ENCODE measurements at regions not wholly inside any gene's neighbourhood (a gene's known extent, or its start where the extent isn't known, plus 50 kb on each side); places are given as distances from the start of the nearest gene placed in this dataset.

DNA sequence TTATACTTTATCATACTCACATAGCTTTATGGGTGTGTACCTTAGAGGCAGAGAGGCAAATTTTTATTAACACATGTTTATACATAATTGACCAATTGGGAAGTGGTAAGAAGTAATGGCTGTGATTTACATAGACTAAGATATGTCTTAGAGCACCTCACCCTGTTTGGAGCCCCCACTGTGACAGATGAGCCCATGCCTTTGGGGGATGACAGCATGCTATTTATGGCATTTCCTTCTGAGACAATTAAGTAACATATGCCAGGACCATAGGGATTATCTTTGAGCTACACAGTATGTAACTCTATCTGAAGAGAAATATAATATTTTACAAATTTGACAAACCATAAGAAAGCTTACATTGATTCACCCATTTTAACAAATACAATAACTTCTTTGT is 1655.3 kb upstream of the ACVR2A start:
- H3K27me3 Mint-ChIP-seq, result no peaks in the 10 kb centered on the region

GRCh38 chr2:146173934-146174333 is 1654.0 kb upstream of the ZEB2 start:
- H3K4me3 Mint-ChIP-seq (ENCODE audit: low read depth), result no peak overlapping the region
- TF ChIP-seq, protein P1, sequence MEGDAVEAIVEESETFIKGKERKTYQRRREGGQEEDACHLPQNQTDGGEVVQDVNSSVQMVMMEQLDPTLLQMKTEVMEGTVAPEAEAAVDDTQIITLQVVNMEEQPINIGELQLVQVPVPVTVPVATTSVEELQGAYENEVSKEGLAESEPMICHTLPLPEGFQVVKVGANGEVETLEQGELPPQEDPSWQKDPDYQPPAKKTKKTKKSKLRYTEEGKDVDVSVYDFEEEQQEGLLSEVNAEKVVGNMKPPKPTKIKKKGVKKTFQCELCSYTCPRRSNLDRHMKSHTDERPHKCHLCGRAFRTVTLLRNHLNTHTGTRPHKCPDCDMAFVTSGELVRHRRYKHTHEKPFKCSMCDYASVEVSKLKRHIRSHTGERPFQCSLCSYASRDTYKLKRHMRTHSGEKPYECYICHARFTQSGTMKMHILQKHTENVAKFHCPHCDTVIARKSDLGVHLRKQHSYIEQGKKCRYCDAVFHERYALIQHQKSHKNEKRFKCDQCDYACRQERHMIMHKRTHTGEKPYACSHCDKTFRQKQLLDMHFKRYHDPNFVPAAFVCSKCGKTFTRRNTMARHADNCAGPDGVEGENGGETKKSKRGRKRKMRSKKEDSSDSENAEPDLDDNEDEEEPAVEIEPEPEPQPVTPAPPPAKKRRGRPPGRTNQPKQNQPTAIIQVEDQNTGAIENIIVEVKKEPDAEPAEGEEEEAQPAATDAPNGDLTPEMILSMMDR (IDR thresholded peaks at IDR 0.05; ENCODE audit: unreplicated experiment), result no peak
- no peak for DNase-seq (ENCODE audit: low spot score, unreplicated experiment)
- no peaks in the 10 kb centered on the region for H3K27me3 Mint-ChIP-seq
- no peaks in the 10 kb centered on the region for H3K4me1 Mint-ChIP-seq (ENCODE audit: low read depth)
- peaks cover 2% of the 10 kb centered on the region for H3K36me3 Mint-ChIP-seq (ENCODE audit: insufficient read depth)
- peaks cover 27% of the 10 kb centered on the region for H3K9me3 Mint-ChIP-seq (ENCODE audit: low read depth)
- H3K27ac Mint-ChIP-seq, result no peak overlapping the region

More for the DNA sequence above, 1655.3 kb upstream of the ACVR2A start:
- no peak overlapping the region for H3K4me3 Mint-ChIP-seq (ENCODE audit: low read depth)
- H3K27ac Mint-ChIP-seq, result no peak overlapping the region
- DNase-seq (ENCODE audit: low spot score, unreplicated experiment), result no peak
- H3K36me3 Mint-ChIP-seq (ENCODE audit: insufficient read depth), result no peaks in the 10 kb centered on the region
- TF ChIP-seq, protein P1 (IDR thresholded peaks at IDR 0.05; ENCODE audit: unreplicated experiment), result no peak
- no peaks in the 10 kb centered on the region for H3K4me1 Mint-ChIP-seq (ENCODE audit: low read depth)
- no peaks in the 10 kb centered on the region for H3K9me3 Mint-ChIP-seq (ENCODE audit: low read depth)

- H3K27ac Mint-ChIP-seq, result no peak overlapping the region
- no peak overlapping the region for H3K4me3 Mint-ChIP-seq (ENCODE audit: low read depth)
- no peaks in the 10 kb centered on the region for H3K9me3 Mint-ChIP-seq (ENCODE audit: low read depth)
- no peaks in the 10 kb centered on the region for H3K27me3 Mint-ChIP-seq
- H3K36me3 Mint-ChIP-seq (ENCODE audit: insufficient read depth), result no peaks in the 10 kb centered on the region
- DNase-seq (ENCODE audit: low spot score, unreplicated experiment), result no peak
- peaks cover 3% of the 10 kb centered on the region for H3K4me1 Mint-ChIP-seq (ENCODE audit: low read depth)
- TF ChIP-seq, protein P1 (IDR thresholded peaks at IDR 0.05; ENCODE audit: unreplicated experiment), result no peak
These were observed 1641.5 kb upstream of the ZEB2 start for GRCh38 chr2:146161256-146161882.

- no peak for DNase-seq (ENCODE audit: low spot score, unreplicated experiment)
- TF ChIP-seq, protein P1 (IDR thresholded peaks at IDR 0.05; ENCODE audit: unreplicated experiment), result no peak
- H3K4me3 Mint-ChIP-seq (ENCODE audit: low read depth), result no peak overlapping the region
- H3K9me3 Mint-ChIP-seq (ENCODE audit: low read depth), result no peaks in the 10 kb centered on the region
- H3K36me3 Mint-ChIP-seq (ENCODE audit: insufficient read depth), result no peaks in the 10 kb centered on the region
- no peaks in the 10 kb centered on the region for H3K27me3 Mint-ChIP-seq
- H3K27ac Mint-ChIP-seq, result no peak overlapping the region
- H3K4me1 Mint-ChIP-seq (ENCODE audit: low read depth), result peaks cover 3% of the 10 kb centered on the region
These were observed 1638.3 kb upstream of the ZEB2 start for GRCh38 chr2:146158072-146158674.

DNA sequence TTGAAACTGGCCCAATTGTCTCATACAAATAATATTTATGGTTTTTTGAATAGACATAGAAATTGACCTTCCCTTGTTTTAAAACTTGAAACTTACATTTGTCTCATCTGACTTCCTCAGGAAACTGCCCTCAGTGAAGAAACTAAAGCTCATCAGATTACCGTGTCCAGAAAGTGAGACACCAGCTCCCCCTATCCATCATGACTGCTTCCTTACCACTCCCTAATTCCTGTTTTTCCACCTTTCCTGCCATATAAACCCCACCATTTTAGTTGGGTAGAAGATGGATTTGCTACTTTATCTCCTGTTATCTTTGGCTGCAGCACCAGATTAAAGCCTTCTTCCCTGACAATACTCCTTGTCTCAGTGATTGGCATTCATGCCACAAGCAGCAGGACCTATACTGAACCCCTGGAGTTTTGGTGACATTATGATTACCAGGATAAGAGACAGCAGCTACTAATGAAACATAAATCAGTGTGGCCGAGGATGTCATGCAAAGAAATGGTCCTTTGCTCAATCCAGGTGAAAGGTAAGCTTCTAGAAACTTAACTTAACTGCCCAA is 1627.6 kb upstream of the ZEB2 start:
- TF ChIP-seq, protein P1 (IDR thresholded peaks at IDR 0.05; ENCODE audit: unreplicated experiment), result no peak
- Mint-ChIP-seq H3K9me3 (ENCODE audit: low read depth) (no peaks in the 10 kb centered on the region), H3K27me3 (no peaks in the 10 kb centered on the region), H3K4me1 (ENCODE audit: low read depth) (peaks cover 2% of the 10 kb centered on the region), H3K4me3 (ENCODE audit: low read depth) (no peak overlapping the region), H3K36me3 (ENCODE audit: insufficient read depth) (no peaks in the 10 kb centered on the region), H3K27ac (no peak overlapping the region)
- no peak for DNase-seq (ENCODE audit: low spot score, unreplicated experiment)

Measured in progenitor cell of endocrine pancreas (in vitro differentiated cells).